Heart left ventricle (tissue), 16 donors: ENCODE measurements at regions not wholly inside any gene's neighbourhood (a gene's known extent, or its start where the extent isn't known, plus 50 kb on each side); places are given as distances from the start of the nearest gene placed in this dataset.

Experiments used
- ATAC-seq, 4 donors: fragments of 200-7000 bp; cut with Tn5 transposase; one replicate each; pipeline ENCODE4 v1.9.1; 2020 to 2022; ENCODE audit warnings: moderate library complexity in 4 of 4, mild to moderate bottlenecking in 3 of 4, moderate number of reproducible peaks in 1 of 4
- DNase-seq, 5 donors: peaks; one replicate each; pipeline ENCODE4 v3.0.0-alpha.2; 2020
- H3K27ac ChIP-seq, 12 donors: fragments of 200-600 bp; sonication (generic) in 4 of 12; one replicate each; pipeline versions ENCODE4 v1.5.0 to v1.8.0; 2016 to 2022; ENCODE audit warnings: mild to moderate bottlenecking in 2 of 12
- H3K27me3 ChIP-seq, 9 donors: fragments of 200-600 bp; sonication (generic) in 2 of 9; one replicate each; pipeline versions ENCODE4 v1.5.1 to v1.8.0; 2016 to 2022; ENCODE audit warnings: mild to moderate bottlenecking in 3 of 9
- H3K36me3 ChIP-seq, 9 donors: fragments of 200-600 bp; sonication (generic) in 2 of 9; one replicate each; pipeline versions ENCODE4 v1.5.0 to v1.8.0; 2018 to 2022; ENCODE audit warnings: mild to moderate bottlenecking in 2 of 9
- H3K4me1 ChIP-seq, 12 donors: fragments of 200-600 bp; sonication (generic) in 4 of 12; one replicate each; pipeline versions ENCODE4 v1.5.0 to v1.8.0; 2016 to 2022; ENCODE audit warnings: mild to moderate bottlenecking in 3 of 12
- H3K4me3 ChIP-seq, 12 donors: fragments of 200-600 bp; sonication (generic) in 4 of 12; one replicate each; pipeline versions ENCODE4 v1.5.0 to v1.8.0; 2017 to 2022; ENCODE audit warnings: mild to moderate bottlenecking in 9 of 12, moderate library complexity in 4 of 12
- H3K9me3 ChIP-seq, 12 donors: fragments of 200-600 bp; sonication (generic) in 4 of 12; one replicate each; pipeline versions ENCODE4 v1.5.0 to v1.8.0; 2016 to 2022; ENCODE audit warnings: mild to moderate bottlenecking in 1 of 12
- CTCF ChIP-seq, 12 donors: fragments of 200-600 bp; sonication (generic) in 4 of 12; IDR thresholded peaks; one replicate each; pipeline versions ENCODE4 v1.5.0 to v1.8.0; 2018 to 2022; ENCODE audit warnings: antibody characterized with exemption in 12 of 12, mild to moderate bottlenecking in 5 of 12
- POLR2A ChIP-seq, 2 donors: fragments of 450-650 bp; IDR thresholded peaks; one replicate each; pipeline ENCODE4 v1.6.1; 2017; ENCODE audit warnings: antibody characterized with exemption in 2 of 2, mild to moderate bottlenecking in 2 of 2, moderate library complexity in 2 of 2
- WGBS, 4 donors: extraction: QIAGEN DNeasy Blood & Tissue Kit in 2 of 4; methylation state at CpG; one replicate each; pipeline versions ENCODE4 v1.1.5 to v1.1.7; 2013 to 2018; 5-methylcytosine and 5-hydroxymethylcytosine counted together
- intact Hi-C, 10 donors: fragments of 100-400 bp; cut with DNase I; formaldehyde crosslinking; loops; one replicate each; pipeline versions ENCODE4 v1.11.1 to v1.14.2; 2022
- donor health status: ischemic (EF 13 %, LVEDD 7.1; RV severe dilation, severe dysfunction).
- donor health status: healthy with polysubstance abuse.
- donor health status: DM: no; HTN: yes; CAD: no.
- donor health status: DM: no; HTN: no; CAD: no.
- donor health status: ischemic (EF 25% LVEDD 6.9; RV normal size, moderate dysfunction).
- donor health status: ischemic (EF 25% LVEDD 5.7; RV mildly dilated, moderate dysfunction).
- donor health status: healthy.
- donor health status: DM: yes; HTN: yes; CAD: no.
- donor health status: ischemic (EF 35%, LVEDD 5.7; RV mildly dilated, moderate dysfunction).
- donor health status: nonischemic (EF 11% LVEDD 7.7; RV severe dilation, severe dysfunction).
- donor health status: DM: yes; HTN: yes; CAD: no.
- donor health status: PGD.
- donor health status: ischemic (EF 29% LVEDD 5.4; RV normal size, mild dysfunction).
- donor health status: nonischemic (EF 23%, LVEDD 6.1; RV moderate dilation, normal function).

GRCh38 chr12:97047361-97047760 is 140.3 kb downstream of the NEDD1 start:
- Histone ChIP-seq H3K9me3 (no peaks in the 10 kb centered on the region), H3K36me3 (no peaks in the 10 kb centered on the region), H3K4me3 (no peak overlapping the region), H3K27ac (no peak overlapping the region), H3K27me3 (no peaks in the 10 kb centered on the region), H3K4me1 (peaks cover 0 to 3% (median 0%) of the 10 kb centered on the region in 12 donors)
- intact Hi-C loops: no loop called here
- no peak for TF ChIP-seq CTCF (IDR thresholded peaks at IDR 0.05)
- TF ChIP-seq POLR2A (IDR thresholded peaks at IDR 0.05): no peak
- no peak for DNase-seq
- ATAC-seq: no peak

GRCh38 chr12:97048421-97049035 is 141.5 kb downstream of the NEDD1 start:
- TF ChIP-seq CTCF (IDR thresholded peaks at IDR 0.05) (no peak), POLR2A (IDR thresholded peaks at IDR 0.05) (no peak)
- H3K27ac ChIP-seq: no peak overlapping the region
- 22 to 31% (median 26%) methylated on average over 4 of the region's 4 CpGs for WGBS, 4 donors
- DNase-seq (no peak), ATAC-seq (no peak)
- peaks cover 0 to 3% (median 0%) of the 10 kb centered on the region in 12 donors for H3K4me1 ChIP-seq
- no peaks in the 10 kb centered on the region for H3K36me3 ChIP-seq
- H3K27me3 ChIP-seq: no peaks in the 10 kb centered on the region
- intact Hi-C loops: no loop called here
- no peaks in the 10 kb centered on the region for H3K9me3 ChIP-seq
- H3K4me3 ChIP-seq: no peak overlapping the region

GRCh38 chr12:97050509-97050908 is 143.5 kb downstream of the NEDD1 start:
- DNase-seq: no peak
- Histone ChIP-seq H3K4me1 (peaks cover 0 to 3% (median 0%) of the 10 kb centered on the region in 12 donors), H3K27me3 (no peaks in the 10 kb centered on the region), H3K9me3 (no peaks in the 10 kb centered on the region), H3K4me3 (no peak overlapping the region), H3K36me3 (no peaks in the 10 kb centered on the region), H3K27ac (no peak overlapping the region)
- intact Hi-C loops: no loop called here
- 76 to 92% (median 90%) methylated on average over 5 of the region's 5 CpGs for WGBS, 4 donors
- no peak for TF ChIP-seq POLR2A (IDR thresholded peaks at IDR 0.05)
- TF ChIP-seq CTCF (IDR thresholded peaks at IDR 0.05): no peak
- ATAC-seq: no peak

GRCh38 chr12:97051341-97051740 is 144.3 kb downstream of the NEDD1 start:
- intact Hi-C loops: no loop called here
- Histone ChIP-seq H3K4me1 (peaks cover 0 to 3% (median 0%) of the 10 kb centered on the region in 12 donors), H3K27ac (no peak overlapping the region), H3K4me3 (no peak overlapping the region), H3K9me3 (no peaks in the 10 kb centered on the region), H3K27me3 (no peaks in the 10 kb centered on the region), H3K36me3 (no peaks in the 10 kb centered on the region)
- DNase-seq (no peak), ATAC-seq (no peak)
- TF ChIP-seq CTCF (IDR thresholded peaks at IDR 0.05): no peak
- TF ChIP-seq POLR2A (IDR thresholded peaks at IDR 0.05): no peak
- WGBS, 4 donors: 78 to 96% (median 94%) methylated on average over 2 of the region's 2 CpGs
